Coronary artery (tissue), 2 donors: ENCODE measurements at regions not wholly inside any gene's neighbourhood (a gene's known extent, or its start where the extent isn't known, plus 50 kb on each side); places are given as distances from the start of the nearest gene placed in this dataset.
"Not testable (repeated sequence)": the region's sequence is repeated elsewhere in the genome, so short reads cannot be mapped to it uniquely, and the experiment has no call there.

Source experiments
- DNase-seq: peaks from one replicate; pipeline ENCODE4 v3.0.0-alpha.2; 2017; ENCODE audit warnings: low spot score
- H3K27ac ChIP-seq, 2 donors: fragments of 200-600 bp; sonication (generic); one replicate each; pipeline ENCODE4 v1.5.1; 2016 to 2019
- H3K4me3 ChIP-seq: fragments of 200-600 bp; sonication (generic); 2 replicates; pipeline ENCODE4 v1.5.1; 2016; ENCODE audit warnings: mild to moderate bottlenecking, moderate library complexity
- TF ChIP-seq, protein P1 (sequence below): fragments of 200-600 bp; sonication (generic); IDR thresholded peaks from one replicate; pipeline ENCODE4 v1.5.1; 2019; ENCODE audit warnings: antibody characterized with exemption

DNA sequence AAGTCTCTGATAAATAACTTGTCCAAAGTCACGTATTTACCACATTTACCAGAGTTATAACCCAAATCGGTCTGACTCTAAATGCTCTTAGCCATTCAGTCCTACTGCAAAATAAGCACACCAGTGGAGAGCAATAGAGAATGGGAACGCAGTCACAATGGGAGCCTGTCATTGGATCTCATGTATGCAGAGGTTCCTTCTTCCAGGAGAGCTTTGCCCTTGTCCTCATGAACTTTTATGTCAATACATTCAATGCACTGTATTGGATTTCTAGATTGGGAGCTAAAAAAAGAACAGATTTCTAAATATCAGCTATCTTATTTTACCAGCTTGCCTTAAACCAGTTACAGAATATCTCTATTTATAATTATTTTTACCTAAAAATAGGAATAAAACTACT is 149.1 kb upstream of the CXXC4 start:
- TF ChIP-seq, protein P1, sequence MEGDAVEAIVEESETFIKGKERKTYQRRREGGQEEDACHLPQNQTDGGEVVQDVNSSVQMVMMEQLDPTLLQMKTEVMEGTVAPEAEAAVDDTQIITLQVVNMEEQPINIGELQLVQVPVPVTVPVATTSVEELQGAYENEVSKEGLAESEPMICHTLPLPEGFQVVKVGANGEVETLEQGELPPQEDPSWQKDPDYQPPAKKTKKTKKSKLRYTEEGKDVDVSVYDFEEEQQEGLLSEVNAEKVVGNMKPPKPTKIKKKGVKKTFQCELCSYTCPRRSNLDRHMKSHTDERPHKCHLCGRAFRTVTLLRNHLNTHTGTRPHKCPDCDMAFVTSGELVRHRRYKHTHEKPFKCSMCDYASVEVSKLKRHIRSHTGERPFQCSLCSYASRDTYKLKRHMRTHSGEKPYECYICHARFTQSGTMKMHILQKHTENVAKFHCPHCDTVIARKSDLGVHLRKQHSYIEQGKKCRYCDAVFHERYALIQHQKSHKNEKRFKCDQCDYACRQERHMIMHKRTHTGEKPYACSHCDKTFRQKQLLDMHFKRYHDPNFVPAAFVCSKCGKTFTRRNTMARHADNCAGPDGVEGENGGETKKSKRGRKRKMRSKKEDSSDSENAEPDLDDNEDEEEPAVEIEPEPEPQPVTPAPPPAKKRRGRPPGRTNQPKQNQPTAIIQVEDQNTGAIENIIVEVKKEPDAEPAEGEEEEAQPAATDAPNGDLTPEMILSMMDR = no peak
- H3K4me3 ChIP-seq = no peak overlapping the region
- no peak for DNase-seq
- no peak overlapping the region for H3K27ac ChIP-seq

DNA sequence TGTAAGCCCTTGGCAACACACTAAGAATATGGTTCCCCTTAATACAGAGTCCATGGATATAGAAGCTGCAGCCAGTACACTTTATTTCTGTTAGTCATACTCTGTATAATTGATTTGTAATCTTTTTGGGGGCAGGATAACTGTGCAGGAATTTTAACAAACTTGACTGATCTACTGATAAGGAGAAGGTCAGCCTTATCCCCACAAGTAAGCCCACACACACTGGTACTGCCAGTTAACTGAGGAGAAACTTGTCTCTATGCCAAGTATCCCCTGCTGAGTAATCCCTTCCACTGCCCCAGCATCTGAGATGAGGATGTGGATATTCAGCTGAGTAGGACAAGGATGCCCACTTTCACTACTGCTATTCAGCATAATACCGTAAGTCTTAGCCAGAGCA is 154.9 kb upstream of the CXXC4 start:
- no peak for DNase-seq
- H3K27ac ChIP-seq = no peak overlapping the region
- H3K4me3 ChIP-seq = no peak overlapping the region
- TF ChIP-seq, protein P1 = no peak

DNA sequence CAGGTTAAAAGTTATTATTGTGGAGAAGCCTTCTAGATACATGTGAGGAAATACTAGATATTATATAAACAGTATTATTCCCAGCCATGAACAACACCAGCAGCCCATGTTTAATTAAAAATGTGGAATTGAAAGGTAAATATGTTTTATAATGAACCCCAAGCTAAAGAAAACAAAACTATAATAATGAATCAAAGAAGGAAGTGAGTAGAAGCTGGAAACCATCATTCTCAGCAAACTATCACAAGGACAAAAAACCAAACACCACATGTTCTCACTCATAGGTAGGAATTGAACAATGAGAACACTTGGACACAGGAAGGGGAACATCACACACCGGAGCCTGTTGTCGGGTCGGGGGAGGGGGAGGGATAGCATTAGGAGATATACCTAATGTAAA is 167.6 kb upstream of the CXXC4 start:
- not testable (repeated sequence) for H3K27ac ChIP-seq, DNase-seq, H3K4me3 ChIP-seq

DNA sequence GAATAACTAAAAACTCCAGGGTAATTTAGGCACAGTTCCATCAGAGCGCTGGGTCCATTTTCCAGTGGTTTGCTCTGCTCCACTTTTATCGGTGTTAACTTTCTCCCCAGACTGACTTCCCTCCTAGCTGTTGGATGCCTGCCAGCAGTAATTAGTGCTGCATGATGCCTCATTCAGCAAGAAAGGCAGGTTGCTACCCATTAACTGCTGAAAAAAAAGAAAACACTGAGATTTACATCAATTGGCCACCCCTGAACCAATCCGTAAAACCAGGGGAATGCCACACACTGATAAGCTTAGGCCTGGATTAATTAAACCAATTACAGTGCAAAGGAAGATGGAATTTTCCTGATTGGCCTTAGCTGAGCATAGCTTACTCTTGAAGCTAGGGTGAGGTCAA is 182.4 kb upstream of the CXXC4 start:
- TF ChIP-seq, protein P1 = no peak
- no peak overlapping the region for H3K4me3 ChIP-seq
- DNase-seq = no peak
- no peak overlapping the region for H3K27ac ChIP-seq

DNA sequence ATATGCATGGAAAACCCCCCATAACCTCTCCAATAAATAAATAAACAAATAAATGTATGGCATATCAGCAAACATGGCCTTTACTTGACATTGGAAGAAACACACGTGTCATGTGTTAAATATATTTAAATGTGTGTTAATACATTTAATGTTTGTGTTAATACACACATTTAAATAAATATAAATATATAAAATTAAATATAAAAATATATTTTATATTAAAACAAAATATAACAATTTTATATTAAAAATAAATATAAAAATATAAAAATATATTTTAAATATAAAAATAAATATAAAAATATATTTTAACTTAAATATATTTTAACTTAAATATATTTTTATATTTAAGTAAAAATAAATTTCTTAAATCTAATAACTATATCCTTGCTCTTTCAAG is 187.6 kb upstream of the CXXC4 start:
- TF ChIP-seq, protein P1 = no peak
- DNase-seq = no peak

DNA sequence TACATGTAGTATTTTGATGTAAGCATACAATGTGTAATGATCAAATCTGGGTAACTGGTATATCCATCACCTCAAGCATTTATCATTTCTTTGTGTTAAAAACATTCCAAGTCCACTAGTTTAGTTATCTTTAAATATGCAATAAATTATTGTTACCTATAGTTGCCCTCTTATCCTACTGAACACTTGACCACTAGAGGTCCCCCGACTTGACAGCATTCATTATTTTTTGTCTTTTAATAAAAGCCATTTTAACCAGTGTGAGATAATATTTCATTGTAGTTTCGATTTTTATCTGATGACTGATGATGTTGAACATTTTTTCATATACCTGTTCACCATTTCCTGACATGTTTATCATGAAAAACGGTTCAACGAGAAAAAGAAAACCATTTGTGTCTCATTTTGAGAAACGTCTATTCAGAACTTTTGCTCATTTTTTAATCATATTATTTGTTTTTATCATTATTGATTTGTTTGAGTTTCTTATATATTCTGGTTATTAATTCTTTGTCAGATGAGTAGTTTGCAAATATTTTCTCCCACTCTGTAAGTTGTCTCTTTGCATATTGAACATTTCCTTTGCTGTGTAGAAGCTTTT is 199.0 kb upstream of the CXXC4 start:
- TF ChIP-seq, protein P1 = no peak
- Histone ChIP-seq H3K27ac (no peak overlapping the region), H3K4me3 (no peak overlapping the region)
- DNase-seq = no peak

More for the DNA sequence above, 187.6 kb upstream of the CXXC4 start:
- Histone ChIP-seq H3K27ac (no peak overlapping the region), H3K4me3 (no peak overlapping the region)

DNA sequence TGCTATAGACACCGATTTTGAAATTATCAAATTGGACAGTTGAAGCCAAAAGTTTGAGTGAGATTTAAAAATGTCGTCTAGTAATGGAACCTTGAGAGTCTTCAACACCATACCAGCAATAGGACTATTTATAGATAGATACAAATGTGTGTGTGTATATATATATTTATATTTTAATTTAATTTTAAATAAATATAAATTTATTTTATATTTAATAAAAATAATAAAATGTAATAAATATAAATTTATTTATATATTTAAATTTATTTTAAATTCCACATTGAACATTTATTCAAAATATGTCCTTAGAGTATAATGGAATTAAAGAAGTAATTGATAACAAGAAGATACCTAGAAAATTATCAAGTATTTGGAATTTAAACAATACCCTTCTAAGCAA is 221.9 kb upstream of the CXXC4 start:
- no peak overlapping the region for H3K4me3 ChIP-seq
- TF ChIP-seq, protein P1 = no peak
- H3K27ac ChIP-seq = no peak overlapping the region
- DNase-seq = no peak
